SK-N-SH (cell line): ENCODE measurements at regions not wholly inside any gene's neighbourhood (a gene's known extent, or its start where the extent isn't known, plus 50 kb on each side); places are given as distances from the start of the nearest gene placed in this dataset.

ENCODE experiments used
- CHD2 ChIP-seq: fragments of 150-350 bp; IDR thresholded peaks from 2 replicates; pipeline ENCODE4 v1.6.1; 2018; ENCODE audit warnings: low read length; ENCODE audit not compliant: partially characterized antibody
- CTCF ChIP-seq: fragments of 200-600 bp; sonication (generic); IDR thresholded peaks from 2 replicates; pipeline ENCODE4 v1.6.1; 2017; ENCODE audit warnings: antibody characterized with exemption, mild to moderate bottlenecking, moderate library complexity
- EZH2phosphoT487 ChIP-seq: fragments of 200-600 bp; sonication (generic); IDR thresholded peaks from 2 replicates; pipeline ENCODE4 v1.6.1; 2017; ENCODE audit warnings: low read depth, mixed run types, mild to moderate bottlenecking, antibody characterized with exemption, moderate library complexity, borderline replicate concordance
- MAX ChIP-seq: IDR thresholded peaks from 2 replicates; pipeline ENCODE4 v1.4.0; 2012; ENCODE audit warnings: low read depth
- MXI1 ChIP-seq: IDR thresholded peaks from 2 replicates; pipeline ENCODE4 v1.6.1; 2012; ENCODE audit warnings: mild to moderate bottlenecking, low read depth, low read length, improper control_type of control experiment
- PBX3 ChIP-seq: IDR thresholded peaks from 2 replicates; pipeline ENCODE4; 2012
- RAD21 ChIP-seq: IDR thresholded peaks from 2 replicates; pipeline ENCODE4 v1.6.1; 2012; ENCODE audit warnings: mild to moderate bottlenecking, low read length
- REST ChIP-seq: IDR thresholded peaks from 2 replicates; pipeline ENCODE4 v1.6.1; 2012; ENCODE audit warnings: mild to moderate bottlenecking, low read depth, low read length, moderate library complexity
- SIN3A ChIP-seq: IDR thresholded peaks from 2 replicates; pipeline ENCODE4 v1.6.1; 2012; ENCODE audit warnings: low read depth, mild to moderate bottlenecking, low read length, moderate library complexity, borderline replicate concordance
- TAF1 ChIP-seq: IDR thresholded peaks from 2 replicates; pipeline ENCODE4 v1.6.1; 2012; ENCODE audit warnings: low read depth, mild to moderate bottlenecking, low read length, moderate library complexity, borderline replicate concordance
- TEAD4 ChIP-seq: IDR thresholded peaks from 2 replicates; pipeline ENCODE4 v1.4.0; 2012; ENCODE audit warnings: mild to moderate bottlenecking, borderline replicate concordance; ENCODE audit not compliant: insufficient read depth
- TF ChIP-seq, protein P1 (sequence below): fragments of 150-350 bp; IDR thresholded peaks from 2 replicates; pipeline ENCODE4 v1.6.1; 2017; ENCODE audit warnings: antibody characterized with exemption, low read length, low read depth, borderline replicate concordance

DNA sequence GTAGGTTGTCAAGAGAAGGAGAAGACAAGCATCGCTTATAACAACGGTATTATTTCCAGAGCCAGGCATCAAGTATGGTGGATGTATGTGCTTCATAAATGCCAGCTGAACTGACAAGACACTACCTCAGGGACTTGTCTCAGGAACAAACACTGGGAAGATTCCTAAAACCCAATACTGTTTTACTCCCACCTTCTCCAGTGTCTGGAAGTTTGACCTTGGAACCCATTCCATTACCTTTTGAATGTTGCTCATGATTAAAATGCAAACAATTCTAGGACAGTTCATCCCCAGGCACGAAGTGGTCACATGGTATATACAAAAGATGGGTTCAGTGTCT, 300.1 kb downstream of the ADGB start:
- no peak for TF ChIP-seq RAD21
- no peak for TF ChIP-seq PBX3
- TF ChIP-seq EZH2phosphoT487: no peak
- TF ChIP-seq, protein P1, sequence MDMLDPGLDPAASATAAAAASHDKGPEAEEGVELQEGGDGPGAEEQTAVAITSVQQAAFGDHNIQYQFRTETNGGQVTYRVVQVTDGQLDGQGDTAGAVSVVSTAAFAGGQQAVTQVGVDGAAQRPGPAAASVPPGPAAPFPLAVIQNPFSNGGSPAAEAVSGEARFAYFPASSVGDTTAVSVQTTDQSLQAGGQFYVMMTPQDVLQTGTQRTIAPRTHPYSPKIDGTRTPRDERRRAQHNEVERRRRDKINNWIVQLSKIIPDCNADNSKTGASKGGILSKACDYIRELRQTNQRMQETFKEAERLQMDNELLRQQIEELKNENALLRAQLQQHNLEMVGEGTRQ: no peak
- TF ChIP-seq SIN3A: no peak
- no peak for TF ChIP-seq REST
- TF ChIP-seq CHD2: no peak
- TF ChIP-seq TEAD4: no peak
- no peak for TF ChIP-seq CTCF
- TF ChIP-seq TAF1: no peak
- TF ChIP-seq MXI1: no peak
- no peak for TF ChIP-seq MAX
